ENCODE measurements at regions not wholly inside any gene's neighbourhood (a gene's known extent, or its start where the extent isn't known, plus 50 kb on each side); places are given as distances from the start of the nearest gene placed in this dataset.

DNA sequence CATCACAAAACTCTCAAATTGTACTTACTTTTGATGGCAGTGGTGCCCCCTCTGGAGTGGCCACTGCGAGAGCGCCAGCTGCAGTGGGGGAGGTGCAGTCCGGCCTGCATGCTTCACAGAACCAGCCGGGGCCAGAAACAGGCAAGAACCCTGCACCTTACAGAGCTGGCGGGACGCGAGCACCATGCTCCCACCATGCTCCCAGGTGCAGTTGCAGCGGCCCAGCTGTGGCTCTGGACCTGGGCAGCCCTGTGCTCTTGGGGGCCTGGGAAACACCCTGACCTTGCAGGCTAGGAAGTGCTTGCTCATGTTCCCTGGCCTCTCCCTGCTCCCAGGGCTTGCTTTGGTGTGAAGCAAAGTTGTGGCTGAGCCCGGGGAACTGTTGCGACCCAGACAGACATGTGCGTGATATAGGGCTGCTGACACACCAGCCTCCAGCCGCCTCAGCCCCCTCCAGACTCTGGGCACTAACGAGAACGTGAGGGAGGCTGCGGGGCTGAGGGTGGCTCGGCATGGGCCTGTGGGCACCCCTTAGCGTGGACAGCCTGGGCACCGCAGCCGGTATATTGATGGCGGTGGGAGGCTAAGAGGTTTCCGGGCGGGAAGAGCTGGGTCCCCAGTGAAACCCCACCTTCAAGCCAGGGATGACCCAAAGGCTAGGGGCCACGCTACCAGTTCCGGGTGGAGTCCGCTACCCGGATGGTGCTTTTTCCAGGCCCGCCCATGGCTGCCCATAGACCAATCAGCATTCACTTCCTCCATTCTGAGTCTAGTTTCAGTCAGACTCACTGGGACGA is 1809.9 kb upstream of the ACO1 start:
- TF ChIP-seq POLR2AphosphoS5 (IDR thresholded peaks at IDR 0.05; ENCODE audit: insufficient read depth, low read depth, low read length) (no peak), CTCF (IDR thresholded peaks at IDR 0.05; ENCODE audit: extremely low read depth in 1 of 2, insufficient read depth in 1 of 2, low read depth in 1 of 2, low read length in 2 of 2) (no peak), POLR2A (IDR thresholded peaks at IDR 0.05; ENCODE audit: low read depth, low read length) (no peak)
